ENCODE measurements at regions not wholly inside any gene's neighbourhood (a gene's known extent, or its start where the extent isn't known, plus 50 kb on each side); places are given as distances from the start of the nearest gene placed in this dataset.

DNA sequence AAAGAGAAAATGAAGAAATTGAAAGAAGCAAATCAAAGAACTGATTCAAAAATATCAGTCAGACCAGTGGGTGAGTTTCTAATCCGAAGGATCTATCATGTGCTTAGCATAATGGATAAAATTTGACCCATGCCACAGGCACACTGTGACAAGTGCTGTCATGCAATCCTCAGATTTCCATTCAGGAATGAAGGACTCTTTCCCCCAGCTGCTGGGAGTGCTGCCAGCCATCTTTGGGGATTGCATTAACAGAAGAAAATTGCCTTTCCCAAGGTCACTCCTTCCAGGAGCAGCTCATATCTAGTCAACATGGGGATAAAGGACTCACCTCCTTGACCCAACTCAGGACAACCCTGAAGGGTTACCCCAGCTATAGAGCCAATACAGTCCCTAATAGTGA, 316.7 kb upstream of the TBX18 start:
- no peaks in the 10 kb centered on the region for H3K36me3 Mint-ChIP-seq (ENCODE audit: insufficient read depth, unreplicated experiment)
- Histone ChIP-seq H3K4me1 (no peaks in the 10 kb centered on the region), H3K27me3 (replicated peaks; ENCODE audit: control insufficient read depth, insufficient read depth, low read length) (no peaks in the 10 kb centered on the region; the same call in 1 of the 2 replicates), H3K9me3 (no peaks in the 10 kb centered on the region), H3K4me3 (ENCODE audit: low read depth, low read length) (no peak overlapping the region), H3K36me3 (ENCODE audit: control insufficient read depth, insufficient read depth, low read length) (no peaks in the 10 kb centered on the region; the same call in 1 of the 2 replicates)
- ChIA-PET CTCF (no interaction called here), POLR2A (no interaction called here)
- H3K9me3 Mint-ChIP-seq (ENCODE audit: unreplicated experiment) = no peaks in the 10 kb centered on the region
- H3K27ac Mint-ChIP-seq (ENCODE audit: unreplicated experiment) = no peak overlapping the region
- H3K4me1 Mint-ChIP-seq (ENCODE audit: low read depth, unreplicated experiment) = no peaks in the 10 kb centered on the region
- no TSS peak for BruUV-seq (replicated peaks)
- peaks cover 6% of the 10 kb centered on the region for H3K27me3 Mint-ChIP-seq (ENCODE audit: insufficient read depth, unreplicated experiment)
- no peak overlapping the region for H3K4me3 Mint-ChIP-seq (ENCODE audit: unreplicated experiment)
- no peak for DNase-seq
- intact Hi-C loops (cut with micrococcal nuclease; ENCODE audit: unreplicated experiment) = no loop called here
- TF ChIP-seq, protein P1, sequence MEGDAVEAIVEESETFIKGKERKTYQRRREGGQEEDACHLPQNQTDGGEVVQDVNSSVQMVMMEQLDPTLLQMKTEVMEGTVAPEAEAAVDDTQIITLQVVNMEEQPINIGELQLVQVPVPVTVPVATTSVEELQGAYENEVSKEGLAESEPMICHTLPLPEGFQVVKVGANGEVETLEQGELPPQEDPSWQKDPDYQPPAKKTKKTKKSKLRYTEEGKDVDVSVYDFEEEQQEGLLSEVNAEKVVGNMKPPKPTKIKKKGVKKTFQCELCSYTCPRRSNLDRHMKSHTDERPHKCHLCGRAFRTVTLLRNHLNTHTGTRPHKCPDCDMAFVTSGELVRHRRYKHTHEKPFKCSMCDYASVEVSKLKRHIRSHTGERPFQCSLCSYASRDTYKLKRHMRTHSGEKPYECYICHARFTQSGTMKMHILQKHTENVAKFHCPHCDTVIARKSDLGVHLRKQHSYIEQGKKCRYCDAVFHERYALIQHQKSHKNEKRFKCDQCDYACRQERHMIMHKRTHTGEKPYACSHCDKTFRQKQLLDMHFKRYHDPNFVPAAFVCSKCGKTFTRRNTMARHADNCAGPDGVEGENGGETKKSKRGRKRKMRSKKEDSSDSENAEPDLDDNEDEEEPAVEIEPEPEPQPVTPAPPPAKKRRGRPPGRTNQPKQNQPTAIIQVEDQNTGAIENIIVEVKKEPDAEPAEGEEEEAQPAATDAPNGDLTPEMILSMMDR (IDR thresholded peaks at IDR 0.05; ENCODE audit: insufficient read depth in 1 of 2, low read depth in 1 of 2, low read length in 1 of 2, severe bottlenecking in 1 of 2, unreplicated experiment in 1 of 2) = no peak

DNA sequence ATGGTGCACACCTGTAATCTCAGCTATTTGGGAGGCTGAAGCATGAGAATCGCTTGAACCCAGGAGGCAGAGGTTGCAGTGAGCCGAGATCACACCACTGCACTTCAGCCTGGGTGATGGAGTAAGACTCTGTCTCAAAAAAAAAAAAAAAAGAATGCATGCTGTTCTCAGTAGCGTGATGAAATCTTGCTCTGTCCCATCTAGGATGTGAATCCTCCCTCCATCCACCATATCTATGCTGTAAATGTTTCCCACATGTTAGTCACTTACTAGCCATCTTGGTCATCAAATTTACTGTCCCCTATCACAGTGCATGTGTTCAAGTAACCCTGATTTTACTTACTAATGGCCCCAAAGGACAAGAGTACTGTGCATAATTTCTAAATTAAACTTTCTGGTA, 315.4 kb upstream of the TBX18 start:
- H3K27ac Mint-ChIP-seq (ENCODE audit: unreplicated experiment) = no peak overlapping the region
- H3K4me3 ChIP-seq (ENCODE audit: low read depth, low read length) = no peak overlapping the region
- H3K9me3 Mint-ChIP-seq (ENCODE audit: unreplicated experiment) = no peaks in the 10 kb centered on the region
- H3K4me1 Mint-ChIP-seq (ENCODE audit: low read depth, unreplicated experiment) = no peaks in the 10 kb centered on the region
- CTCF ChIA-PET = no interaction called here
- DNase-seq = no peak
- H3K4me1 ChIP-seq = no peaks in the 10 kb centered on the region
- BruUV-seq (replicated peaks) = no TSS peak
- no peaks in the 10 kb centered on the region for H3K9me3 ChIP-seq
- H3K4me3 Mint-ChIP-seq (ENCODE audit: unreplicated experiment) = no peak overlapping the region
- POLR2A ChIA-PET = no interaction called here
- no peaks in the 10 kb centered on the region for H3K36me3 Mint-ChIP-seq (ENCODE audit: insufficient read depth, unreplicated experiment)
- H3K27me3 Mint-ChIP-seq (ENCODE audit: insufficient read depth, unreplicated experiment) = peaks cover 6% of the 10 kb centered on the region
- H3K27me3 ChIP-seq (replicated peaks; ENCODE audit: control insufficient read depth, insufficient read depth, low read length) = no peaks in the 10 kb centered on the region; the same call in 1 of the 2 replicates
- TF ChIP-seq, protein P1 (IDR thresholded peaks at IDR 0.05; ENCODE audit: insufficient read depth in 1 of 2, low read depth in 1 of 2, low read length in 1 of 2, severe bottlenecking in 1 of 2, unreplicated experiment in 1 of 2) = no peak
- intact Hi-C loops (cut with micrococcal nuclease; ENCODE audit: unreplicated experiment) = no loop called here
- no peaks in the 10 kb centered on the region for H3K36me3 ChIP-seq (ENCODE audit: control insufficient read depth, insufficient read depth, low read length)

DNA sequence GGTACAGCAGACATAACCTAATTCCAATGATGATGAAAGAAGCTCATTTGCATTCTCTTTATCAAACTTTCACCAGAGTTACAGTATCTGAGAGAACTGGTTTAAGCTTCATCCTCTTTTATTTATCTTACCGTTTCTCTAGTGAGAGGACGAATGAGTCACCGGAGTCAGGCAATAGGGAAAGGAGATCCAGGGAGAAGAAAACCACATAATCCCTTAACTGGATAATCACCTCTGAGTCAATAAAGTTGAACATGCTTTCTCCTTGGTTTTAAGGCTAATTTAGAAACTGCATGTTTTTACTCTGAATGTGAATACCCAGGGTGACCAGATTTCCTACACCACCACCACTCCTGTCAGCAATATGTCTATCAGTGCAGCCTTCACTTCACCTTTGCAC, 313.7 kb upstream of the TBX18 start:
- no peaks in the 10 kb centered on the region for H3K4me1 ChIP-seq
- intact Hi-C loops (cut with micrococcal nuclease; ENCODE audit: unreplicated experiment) = no loop called here
- CTCF ChIA-PET = no interaction called here
- POLR2A ChIA-PET = no interaction called here
- BruUV-seq (replicated peaks) = no TSS peak
- Mint-ChIP-seq H3K4me1 (ENCODE audit: low read depth, unreplicated experiment) (no peaks in the 10 kb centered on the region), H3K27me3 (ENCODE audit: insufficient read depth, unreplicated experiment) (peaks cover 6% of the 10 kb centered on the region), H3K36me3 (ENCODE audit: insufficient read depth, unreplicated experiment) (no peaks in the 10 kb centered on the region), H3K4me3 (ENCODE audit: unreplicated experiment) (no peak overlapping the region), H3K27ac (ENCODE audit: unreplicated experiment) (no peak overlapping the region), H3K9me3 (ENCODE audit: unreplicated experiment) (no peaks in the 10 kb centered on the region)
- H3K27me3 ChIP-seq (replicated peaks; ENCODE audit: control insufficient read depth, insufficient read depth, low read length) = no peaks in the 10 kb centered on the region; the same call in 1 of the 2 replicates
- no peak for DNase-seq
- H3K4me3 ChIP-seq (ENCODE audit: low read depth, low read length) = no peak overlapping the region
- TF ChIP-seq, protein P1 (IDR thresholded peaks at IDR 0.05; ENCODE audit: insufficient read depth in 1 of 2, low read depth in 1 of 2, low read length in 1 of 2, severe bottlenecking in 1 of 2, unreplicated experiment in 1 of 2) = no peak
- no peaks in the 10 kb centered on the region for H3K36me3 ChIP-seq (ENCODE audit: control insufficient read depth, insufficient read depth, low read length)
- H3K9me3 ChIP-seq = no peaks in the 10 kb centered on the region
